Suprapubic skin (tissue), 3 donors: ENCODE measurements at regions not wholly inside any gene's neighbourhood (a gene's known extent, or its start where the extent isn't known, plus 50 kb on each side); places are given as distances from the start of the nearest gene placed in this dataset.

ENCODE experiments used
- EP300 ChIP-seq: sonication (generic); formaldehyde crosslinking; IDR thresholded peaks from one replicate; pipeline ENCODE4 v1.6.1; 2017; ENCODE audit warnings: antibody characterized with exemption
- POLR2A ChIP-seq, 2 donors: fragments of 450-650 bp; IDR thresholded peaks; one replicate each; pipeline ENCODE4 v1.6.1; 2017; ENCODE audit warnings: antibody characterized with exemption in 2 of 2, mild to moderate bottlenecking in 2 of 2, moderate library complexity in 2 of 2
- TF ChIP-seq, protein P1 (sequence below), 2 donors: fragments of 200-600 bp in 1 of 2; fragments of 450-650 bp in 1 of 2; sonication (generic) in 1 of 2; IDR thresholded peaks; one replicate each; pipeline ENCODE4 v1.5.1; 2016 to 2019; ENCODE audit warnings: antibody characterized with exemption in 2 of 2, mild to moderate bottlenecking in 1 of 2, moderate library complexity in 1 of 2

- TF ChIP-seq, protein P1, sequence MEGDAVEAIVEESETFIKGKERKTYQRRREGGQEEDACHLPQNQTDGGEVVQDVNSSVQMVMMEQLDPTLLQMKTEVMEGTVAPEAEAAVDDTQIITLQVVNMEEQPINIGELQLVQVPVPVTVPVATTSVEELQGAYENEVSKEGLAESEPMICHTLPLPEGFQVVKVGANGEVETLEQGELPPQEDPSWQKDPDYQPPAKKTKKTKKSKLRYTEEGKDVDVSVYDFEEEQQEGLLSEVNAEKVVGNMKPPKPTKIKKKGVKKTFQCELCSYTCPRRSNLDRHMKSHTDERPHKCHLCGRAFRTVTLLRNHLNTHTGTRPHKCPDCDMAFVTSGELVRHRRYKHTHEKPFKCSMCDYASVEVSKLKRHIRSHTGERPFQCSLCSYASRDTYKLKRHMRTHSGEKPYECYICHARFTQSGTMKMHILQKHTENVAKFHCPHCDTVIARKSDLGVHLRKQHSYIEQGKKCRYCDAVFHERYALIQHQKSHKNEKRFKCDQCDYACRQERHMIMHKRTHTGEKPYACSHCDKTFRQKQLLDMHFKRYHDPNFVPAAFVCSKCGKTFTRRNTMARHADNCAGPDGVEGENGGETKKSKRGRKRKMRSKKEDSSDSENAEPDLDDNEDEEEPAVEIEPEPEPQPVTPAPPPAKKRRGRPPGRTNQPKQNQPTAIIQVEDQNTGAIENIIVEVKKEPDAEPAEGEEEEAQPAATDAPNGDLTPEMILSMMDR (IDR thresholded peaks at IDR 0.05), result no peak
- TF ChIP-seq EP300 (no peak), POLR2A (IDR thresholded peaks at IDR 0.05) (no peak)
These were observed 52.3 kb upstream of the EGFL7 start for GRCh38 chr9:136610426-136610825.
